Natural killer cell treated with Interleukin-12 subunit alpha and Interleukin-12 subunit beta and Interleukin-15 and Interleukin-18, amount 100 ng/mL, for 72 hours (primary cell): ENCODE measurements at regions not wholly inside any gene's neighbourhood (a gene's known extent, or its start where the extent isn't known, plus 50 kb on each side); places are given as distances from the start of the nearest gene placed in this dataset.

Experiments used
- ATAC-seq, 2 donors: fragments of 150-1000 bp; cut with Tn5 transposase in 1 of 2; sonication (Bioruptor Pico), chemical (Tn5 transposase) in 1 of 2; 2 replicates each; pipeline ENCODE4 v1.10.0; 2021
- DNase-seq: peaks from one replicate; pipeline ENCODE4 v3.0.0; 2022; ENCODE audit warnings: low spot score
- H3K27ac Mint-ChIP-seq, 2 donors: 1 replicate in 1 of 2; 2 replicates in 1 of 2; pipeline ENCODE4 v1.8.0; 2022; ENCODE audit warnings: mixed read lengths in 2 of 2, mild to moderate bottlenecking in 1 of 2, moderate library complexity in 1 of 2
- H3K27me3 Mint-ChIP-seq, 2 donors: 1 replicate in 1 of 2; 2 replicates in 1 of 2; pipeline ENCODE4 v1.8.0; 2022; ENCODE audit warnings: mixed read lengths in 2 of 2
- H3K36me3 Mint-ChIP-seq: one replicate; pipeline ENCODE4 v1.8.0; 2022; ENCODE audit warnings: mixed read lengths
- H3K4me1 Mint-ChIP-seq, 2 donors: 1 replicate in 1 of 2; 2 replicates in 1 of 2; pipeline ENCODE4 v1.8.0; 2022; ENCODE audit warnings: low read depth in 2 of 2, mixed read lengths in 2 of 2, mild to moderate bottlenecking in 1 of 2
- H3K4me3 Mint-ChIP-seq: one replicate; pipeline ENCODE4 v1.8.0; 2022; ENCODE audit warnings: mixed read lengths
- H3K9me3 Mint-ChIP-seq: 2 replicates; pipeline ENCODE4 v1.8.0; 2022; ENCODE audit warnings: mixed read lengths

- H3K36me3 Mint-ChIP-seq = peaks cover 11% of the 10 kb centered on the region
Observed at GRCh38 chr4:156568484-156568883, 403.1 kb downstream of the PDGFC start.

GRCh38 chr4:156568041-156568440 lies 403.6 kb downstream of the PDGFC start:
- no peaks in the 10 kb centered on the region for H3K4me1 Mint-ChIP-seq
- H3K4me3 Mint-ChIP-seq = no peak overlapping the region
- H3K27ac Mint-ChIP-seq = no peak overlapping the region
- no peaks in the 10 kb centered on the region for H3K27me3 Mint-ChIP-seq
- peaks cover 11% of the 10 kb centered on the region for H3K36me3 Mint-ChIP-seq
- DNase-seq = no peak
- H3K9me3 Mint-ChIP-seq = peaks cover 16% of the 10 kb centered on the region
- ATAC-seq = no peak

More at GRCh38 chr4:156568484-156568883, 403.1 kb downstream of the PDGFC start:
- ATAC-seq (no peak), DNase-seq (no peak)
- H3K9me3 Mint-ChIP-seq = peaks cover 16% of the 10 kb centered on the region
- no peak overlapping the region for H3K4me3 Mint-ChIP-seq
- no peaks in the 10 kb centered on the region for H3K27me3 Mint-ChIP-seq
- H3K4me1 Mint-ChIP-seq = no peaks in the 10 kb centered on the region
- no peak overlapping the region for H3K27ac Mint-ChIP-seq

- Mint-ChIP-seq H3K27me3 (no peaks in the 10 kb centered on the region), H3K4me3 (no peak overlapping the region), H3K27ac (no peak overlapping the region), H3K36me3 (no peaks in the 10 kb centered on the region), H3K9me3 (peaks cover 18% of the 10 kb centered on the region), H3K4me1 (no peaks in the 10 kb centered on the region)
- ATAC-seq = no peak
- no peak for DNase-seq
Observed at GRCh38 chr4:156560701-156561100, 410.9 kb downstream of the PDGFC start.

GRCh38 chr4:156559346-156559745 lies 412.3 kb downstream of the PDGFC start:
- H3K27me3 Mint-ChIP-seq = no peaks in the 10 kb centered on the region
- no peaks in the 10 kb centered on the region for H3K4me1 Mint-ChIP-seq
- peaks cover 23% of the 10 kb centered on the region for H3K9me3 Mint-ChIP-seq
- H3K27ac Mint-ChIP-seq = no peak overlapping the region
- H3K4me3 Mint-ChIP-seq = no peak overlapping the region
- ATAC-seq = no peak
- H3K36me3 Mint-ChIP-seq = no peaks in the 10 kb centered on the region
- DNase-seq = no peak

GRCh38 chr4:156558373-156559025 lies 413.1 kb downstream of the PDGFC start:
- Mint-ChIP-seq H3K27ac (no peak overlapping the region), H3K36me3 (no peaks in the 10 kb centered on the region)

GRCh38 chr4:156557920-156558319 lies 413.7 kb downstream of the PDGFC start:
- H3K4me3 Mint-ChIP-seq = no peak overlapping the region
- peak in 1 of 2 donors; percentile 13 for ATAC-seq
- H3K4me1 Mint-ChIP-seq = no peaks in the 10 kb centered on the region

More at GRCh38 chr4:156558373-156559025, 413.1 kb downstream of the PDGFC start:
- Mint-ChIP-seq H3K27me3 (no peaks in the 10 kb centered on the region), H3K9me3 (peaks cover 27% of the 10 kb centered on the region), H3K4me1 (no peaks in the 10 kb centered on the region), H3K4me3 (no peak overlapping the region)
- ATAC-seq = no peak
- DNase-seq = no peak

GRCh38 chr4:156556336-156556735 lies 415.3 kb downstream of the PDGFC start:
- H3K27me3 Mint-ChIP-seq = no peaks in the 10 kb centered on the region
- no peak overlapping the region for H3K4me3 Mint-ChIP-seq
- H3K27ac Mint-ChIP-seq = no peak overlapping the region
- ATAC-seq = no peak
- peaks cover 36% of the 10 kb centered on the region for H3K9me3 Mint-ChIP-seq
- H3K4me1 Mint-ChIP-seq = no peaks in the 10 kb centered on the region
- H3K36me3 Mint-ChIP-seq = no peaks in the 10 kb centered on the region
- no peak for DNase-seq

More at GRCh38 chr4:156557920-156558319, 413.7 kb downstream of the PDGFC start:
- Mint-ChIP-seq H3K36me3 (no peaks in the 10 kb centered on the region), H3K27me3 (no peaks in the 10 kb centered on the region), H3K9me3 (peaks cover 27% of the 10 kb centered on the region), H3K27ac (no peak overlapping the region)
- DNase-seq = no peak

- no peaks in the 10 kb centered on the region for H3K4me1 Mint-ChIP-seq
- H3K27ac Mint-ChIP-seq = no peak overlapping the region
- no peak for ATAC-seq
- no peak for DNase-seq
- no peak overlapping the region for H3K4me3 Mint-ChIP-seq
- peaks cover 26% of the 10 kb centered on the region for H3K9me3 Mint-ChIP-seq
- H3K36me3 Mint-ChIP-seq = no peaks in the 10 kb centered on the region
- H3K27me3 Mint-ChIP-seq = no peaks in the 10 kb centered on the region
Observed at GRCh38 chr4:156553659-156554058, 417.9 kb downstream of the PDGFC start.

GRCh38 chr4:156547891-156548290 lies 423.7 kb downstream of the PDGFC start:
- DNase-seq (no peak), ATAC-seq (no peak)
- no peaks in the 10 kb centered on the region for H3K36me3 Mint-ChIP-seq
- H3K27ac Mint-ChIP-seq = no peak overlapping the region
- H3K9me3 Mint-ChIP-seq = peaks cover 25% of the 10 kb centered on the region
- no peaks in the 10 kb centered on the region for H3K27me3 Mint-ChIP-seq
- H3K4me1 Mint-ChIP-seq = no peaks in the 10 kb centered on the region
- H3K4me3 Mint-ChIP-seq = no peak overlapping the region

- ATAC-seq (no peak), DNase-seq (no peak)
- Mint-ChIP-seq H3K4me1 (no peaks in the 10 kb centered on the region), H3K27ac (no peak overlapping the region), H3K9me3 (peaks cover 25% of the 10 kb centered on the region), H3K4me3 (no peak overlapping the region), H3K27me3 (no peaks in the 10 kb centered on the region), H3K36me3 (no peaks in the 10 kb centered on the region)
Observed at GRCh38 chr4:156547439-156547838, 424.2 kb downstream of the PDGFC start.

- no peaks in the 10 kb centered on the region for H3K4me1 Mint-ChIP-seq
- ATAC-seq (no peak), DNase-seq (no peak)
- peaks cover 15% of the 10 kb centered on the region for H3K9me3 Mint-ChIP-seq
- no peak overlapping the region for H3K27ac Mint-ChIP-seq
- H3K27me3 Mint-ChIP-seq = no peaks in the 10 kb centered on the region
- H3K36me3 Mint-ChIP-seq = no peaks in the 10 kb centered on the region
- no peak overlapping the region for H3K4me3 Mint-ChIP-seq
Observed at GRCh38 chr4:156545003-156545785, 426.4 kb downstream of the PDGFC start.

GRCh38 chr4:156539376-156539775 lies 432.2 kb downstream of the PDGFC start:
- no peaks in the 10 kb centered on the region for H3K4me1 Mint-ChIP-seq
- no peaks in the 10 kb centered on the region for H3K36me3 Mint-ChIP-seq
- H3K27me3 Mint-ChIP-seq = no peaks in the 10 kb centered on the region
- H3K9me3 Mint-ChIP-seq = peaks cover 15% of the 10 kb centered on the region
- DNase-seq = no peak
- no peak overlapping the region for H3K27ac Mint-ChIP-seq
- no peak for ATAC-seq
- no peak overlapping the region for H3K4me3 Mint-ChIP-seq

- ATAC-seq (no peak), DNase-seq (no peak)
- Mint-ChIP-seq H3K9me3 (peaks cover 16% of the 10 kb centered on the region), H3K4me1 (no peaks in the 10 kb centered on the region), H3K27me3 (no peaks in the 10 kb centered on the region), H3K36me3 (no peaks in the 10 kb centered on the region), H3K27ac (no peak overlapping the region), H3K4me3 (no peak overlapping the region)
Observed at GRCh38 chr4:156538651-156539257, 432.8 kb downstream of the PDGFC start.

- DNase-seq (no peak), ATAC-seq (no peak)
- Mint-ChIP-seq H3K9me3 (peaks cover 15% of the 10 kb centered on the region), H3K4me1 (no peaks in the 10 kb centered on the region), H3K36me3 (no peaks in the 10 kb centered on the region), H3K27ac (no peak overlapping the region), H3K27me3 (no peaks in the 10 kb centered on the region), H3K4me3 (no peak overlapping the region)
Observed at GRCh38 chr4:156538210-156538609, 433.4 kb downstream of the PDGFC start.
